GM12873 (cell line): ENCODE measurements at regions not wholly inside any gene's neighbourhood (a gene's known extent, or its start where the extent isn't known, plus 50 kb on each side); places are given as distances from the start of the nearest gene placed in this dataset.
A peak's percentile ranks its signal among the peaks of the same experiment; 100 is the strongest.

Source experiments
- CTCF ChIP-seq: IDR thresholded peaks from 2 replicates; pipeline ENCODE4 v1.5.1; 2012; ENCODE audit warnings: low read depth, mild to moderate bottlenecking, moderate library complexity, low read length, control low read depth; ENCODE audit not compliant: insufficient read depth; ENCODE audit errors: missing control alignments

- TF ChIP-seq CTCF: no peak
Measured at GRCh38 chr5:133756036-133756435, 143.7 kb upstream of the FSTL4 start.

GRCh38 chr5:133754575-133755169 is 142.3 kb upstream of the FSTL4 start:
- TF ChIP-seq CTCF: peak; percentile 74

- TF ChIP-seq CTCF: no peak
Measured at GRCh38 chr5:133753856-133754255, 141.5 kb upstream of the FSTL4 start.

GRCh38 chr5:133751846-133752245 is 139.5 kb upstream of the FSTL4 start:
- no peak for TF ChIP-seq CTCF

GRCh38 chr5:133751421-133751820 is 139.1 kb upstream of the FSTL4 start:
- TF ChIP-seq CTCF: no peak

GRCh38 chr5:133750856-133751255 is 138.5 kb upstream of the FSTL4 start:
- TF ChIP-seq CTCF: no peak

- TF ChIP-seq CTCF: no peak
Measured at GRCh38 chr5:133750356-133750755, 138.0 kb upstream of the FSTL4 start.
